Cerebellar nuclear complex (tissue), 1 donor: ENCODE measurements at regions not wholly inside any gene's neighbourhood (a gene's known extent, or its start where the extent isn't known, plus 50 kb on each side); places are given as distances from the start of the nearest gene placed in this dataset.

Source experiments
- DNase-seq, 2 experiments: peaks; one replicate each; lab custom pipeline; 2025; lab: John Stamatoyannopoulos, UW

- no peak for DNase-seq
These were observed 376.5 kb upstream of the ACVR2A start for GRCh38 chr2:147468349-147468748.

GRCh38 chr2:147467441-147467840 lies 377.4 kb upstream of the ACVR2A start:
- DNase-seq = no peak

GRCh38 chr2:147464737-147465357 lies 380.0 kb upstream of the ACVR2A start:
- no peak for DNase-seq

GRCh38 chr2:147463881-147464520 lies 380.8 kb upstream of the ACVR2A start:
- no peak for DNase-seq

- no peak for DNase-seq
These were observed 384.7 kb upstream of the ACVR2A start for GRCh38 chr2:147460155-147460554.

- no peak for DNase-seq
These were observed 388.1 kb upstream of the ACVR2A start for GRCh38 chr2:147456779-147457178.

- DNase-seq = no peak
These were observed 392.8 kb upstream of the ACVR2A start for GRCh38 chr2:147451902-147452515.

GRCh38 chr2:147450661-147451510 lies 393.9 kb upstream of the ACVR2A start:
- DNase-seq = no peak

GRCh38 chr2:147449323-147449991 lies 395.4 kb upstream of the ACVR2A start:
- no peak for DNase-seq

GRCh38 chr2:147442816-147443215 lies 402.0 kb upstream of the ACVR2A start:
- DNase-seq = no peak

GRCh38 chr2:147441182-147441581 lies 403.6 kb upstream of the ACVR2A start:
- no peak for DNase-seq

- no peak for DNase-seq
These were observed 404.1 kb upstream of the ACVR2A start for GRCh38 chr2:147440734-147441133.

GRCh38 chr2:147439986-147440385 lies 404.8 kb upstream of the ACVR2A start:
- DNase-seq = no peak

- DNase-seq = no peak
These were observed 405.9 kb upstream of the ACVR2A start for GRCh38 chr2:147438882-147439281.

- peak in 1 of 2 experiments; percentile 54 for DNase-seq
These were observed 411.0 kb upstream of the ACVR2A start for GRCh38 chr2:147433822-147434221.

GRCh38 chr2:147430408-147430807 lies 414.4 kb upstream of the ACVR2A start:
- DNase-seq = no peak

- DNase-seq = no peak
These were observed 416.6 kb upstream of the ACVR2A start for GRCh38 chr2:147428120-147428747.

- no peak for DNase-seq
These were observed 419.3 kb upstream of the ACVR2A start for GRCh38 chr2:147425437-147426029.

GRCh38 chr2:147424766-147425165 lies 420.1 kb upstream of the ACVR2A start:
- DNase-seq = no peak

- no peak for DNase-seq
These were observed 423.7 kb upstream of the ACVR2A start for GRCh38 chr2:147420947-147421675.
